Umbilical cord (tissue), 1 donor: ENCODE measurements at regions not wholly inside any gene's neighbourhood (a gene's known extent, or its start where the extent isn't known, plus 50 kb on each side); places are given as distances from the start of the nearest gene placed in this dataset.
"Not testable (repeated sequence)": the region's sequence is repeated elsewhere in the genome, so short reads cannot be mapped to it uniquely, and the experiment has no call there.

Experiments
- DNase-seq: peaks from one replicate; pipeline ENCODE4 v3.0.0-alpha.2; 2015; ENCODE audit warnings: low spot score

DNA sequence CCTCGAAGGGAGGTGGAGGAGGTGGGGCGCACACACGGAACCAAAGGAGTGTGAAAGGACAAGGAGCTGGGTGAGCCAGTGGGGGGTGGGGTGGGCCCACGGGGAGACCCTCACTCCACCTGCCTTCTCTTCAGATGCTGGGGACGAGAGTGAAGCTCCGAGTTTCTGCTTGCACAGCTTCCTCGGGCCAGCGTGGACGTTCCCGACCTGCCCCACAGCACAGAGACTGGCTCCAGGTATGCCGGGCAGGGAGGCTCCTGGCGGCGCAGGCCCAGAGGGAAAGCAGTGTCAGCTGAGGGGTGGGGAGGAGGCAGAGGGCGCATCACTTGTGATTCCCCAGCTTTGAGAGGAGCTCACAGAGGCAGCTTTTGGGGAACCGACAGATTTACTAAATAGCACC lies 98.5 kb upstream of the RPS6KA2 start:
- DNase-seq = no peak

DNA sequence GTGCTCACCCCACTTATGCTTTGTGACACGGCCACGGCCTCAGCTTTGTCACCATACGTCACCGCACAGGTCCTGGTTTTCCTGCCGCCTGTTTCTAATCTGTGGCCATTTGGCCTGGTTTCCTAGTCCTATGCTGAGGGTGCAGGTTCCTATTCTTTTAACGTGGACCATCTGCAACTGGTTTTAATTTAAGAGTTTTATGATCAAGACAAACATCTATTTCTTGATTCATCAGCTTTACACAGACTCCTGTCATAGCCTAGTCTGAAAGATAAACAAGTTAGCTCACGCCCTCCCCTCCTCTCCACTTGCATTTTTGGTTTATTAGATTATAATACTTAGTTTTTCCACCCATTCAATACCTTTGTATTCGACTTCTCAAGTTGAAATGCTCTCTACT lies 97.5 kb upstream of the RPS6KA2 start:
- no peak for DNase-seq

DNA sequence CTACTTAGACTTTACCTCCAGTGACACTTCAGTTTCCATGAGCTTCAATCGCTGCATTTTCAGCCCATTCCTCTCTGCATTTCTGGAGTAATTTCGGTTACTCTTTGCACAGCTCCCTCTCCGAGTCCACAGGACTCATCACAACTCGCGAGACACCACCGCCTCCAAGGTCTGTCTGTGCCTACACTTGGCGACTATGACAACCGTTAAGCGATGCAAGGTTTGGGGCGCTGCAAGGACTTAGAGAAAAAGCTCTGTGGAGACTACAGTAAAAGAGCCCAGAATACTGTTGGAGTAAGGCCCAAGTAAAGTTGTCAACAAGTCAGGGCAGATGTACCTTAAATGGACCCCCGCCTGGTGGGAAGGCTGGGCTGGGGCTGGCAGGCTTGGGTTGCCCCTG lies 95.7 kb upstream of the RPS6KA2 start:
- no peak for DNase-seq

DNA sequence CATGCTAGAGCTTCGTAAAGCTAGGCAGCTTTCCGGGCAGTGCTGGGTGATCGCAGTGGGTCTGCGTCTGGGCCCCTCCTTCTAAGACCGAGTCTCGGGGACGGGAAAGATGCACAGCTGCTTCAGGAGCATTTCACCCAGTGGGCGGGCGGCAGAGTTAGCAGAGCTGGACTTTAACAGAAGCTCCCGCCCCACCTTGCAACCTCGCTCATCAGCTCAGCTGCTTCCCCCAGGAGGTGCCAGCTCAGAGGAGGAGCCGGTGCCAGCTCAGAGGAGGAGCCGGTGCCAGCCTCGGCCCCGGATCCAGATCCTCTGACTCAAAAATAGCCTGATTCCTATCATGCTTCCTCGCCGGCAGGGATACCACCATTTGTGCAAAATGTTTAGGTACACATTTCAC lies 94.5 kb upstream of the RPS6KA2 start:
- DNase-seq = no peak

DNA sequence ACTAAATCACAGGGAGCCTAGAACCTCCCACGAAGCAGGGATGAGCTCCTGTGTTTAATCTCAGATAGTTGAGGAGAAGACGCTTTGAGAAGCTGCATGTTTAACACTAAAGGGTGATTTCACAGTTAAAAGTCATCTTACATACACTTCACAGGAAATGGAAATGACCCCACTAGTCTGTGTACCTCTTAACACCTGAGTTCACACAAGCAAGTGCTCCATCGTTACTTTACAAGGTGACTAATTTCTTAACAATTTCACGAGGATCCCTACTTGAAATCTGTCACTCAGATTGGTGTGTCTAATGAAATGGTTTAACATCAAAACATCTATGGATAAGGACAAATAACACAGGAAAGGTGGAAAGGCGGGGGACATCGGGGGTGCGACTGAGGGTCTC lies 93.8 kb upstream of the RPS6KA2 start:
- DNase-seq = no peak

DNA sequence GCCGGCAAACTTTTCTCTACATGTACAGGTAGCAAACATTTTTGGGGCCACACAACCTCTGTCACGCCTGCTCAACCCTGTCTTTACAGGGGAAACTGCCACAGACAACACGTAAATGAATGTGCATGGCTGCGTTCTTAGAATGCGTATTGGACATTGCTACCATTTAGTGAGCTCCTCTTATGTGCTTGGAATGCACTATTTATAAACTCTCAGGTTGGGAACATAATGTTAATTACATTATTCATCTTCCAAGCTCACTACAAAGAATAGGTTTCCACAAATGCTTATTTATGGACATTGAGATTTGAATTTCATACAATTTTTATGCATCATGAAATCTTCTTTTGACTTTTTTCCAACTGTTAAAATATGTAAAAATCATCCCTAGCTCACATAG lies 92.0 kb upstream of the RPS6KA2 start:
- DNase-seq = no peak

DNA sequence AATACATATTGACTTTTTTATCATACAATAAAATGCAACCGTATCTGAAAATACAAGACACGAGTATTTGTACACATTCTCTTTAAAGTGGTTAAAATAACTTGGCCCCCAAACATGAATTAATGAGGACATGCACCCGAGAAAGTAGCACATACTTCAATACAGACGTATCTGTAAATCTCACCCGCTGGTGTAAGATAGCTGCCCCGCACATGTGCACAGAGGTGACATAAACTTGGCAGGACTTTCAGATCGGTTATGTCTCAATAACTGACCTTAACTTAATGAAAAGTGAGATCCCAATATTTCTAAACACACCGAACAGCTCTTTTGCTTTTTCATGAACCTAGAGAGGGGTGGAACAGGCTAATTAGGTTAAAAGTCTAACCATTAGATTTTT lies 91.5 kb upstream of the RPS6KA2 start:
- no peak for DNase-seq

DNA sequence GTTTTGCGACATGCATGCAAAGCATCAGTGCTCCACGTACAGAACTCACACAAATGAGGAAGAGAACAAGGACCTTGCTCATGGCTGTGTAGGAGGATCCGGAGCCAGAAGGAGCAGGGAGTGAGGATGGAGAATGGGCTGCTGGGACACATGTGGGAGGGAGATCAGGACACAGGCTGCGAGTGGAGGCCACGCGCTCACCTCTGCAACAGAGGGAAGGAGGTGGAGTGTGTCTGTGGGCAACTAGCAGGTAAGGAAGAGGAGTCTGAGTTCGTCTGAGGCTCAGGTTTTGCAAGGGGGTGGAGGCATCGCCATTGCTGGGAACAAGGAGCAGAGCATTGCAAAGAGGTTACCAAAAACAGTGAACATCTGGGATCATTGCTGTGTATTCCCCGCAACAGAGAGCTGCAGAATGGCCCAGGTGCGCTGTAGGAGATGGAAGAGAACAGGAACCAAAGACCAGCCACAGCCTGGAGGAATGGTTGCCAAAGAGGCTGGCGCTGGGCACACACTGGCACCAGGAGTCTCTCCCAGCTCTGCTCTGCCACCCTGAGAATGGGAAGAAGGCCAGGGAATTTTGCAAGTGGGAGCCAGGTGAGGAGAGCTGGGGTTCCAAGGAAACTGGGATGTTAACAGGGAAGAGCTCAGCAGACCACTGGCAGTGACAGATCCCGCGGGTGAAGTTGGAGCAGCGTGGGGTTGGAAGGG lies 90.0 kb upstream of the RPS6KA2 start:
- DNase-seq = no peak

DNA sequence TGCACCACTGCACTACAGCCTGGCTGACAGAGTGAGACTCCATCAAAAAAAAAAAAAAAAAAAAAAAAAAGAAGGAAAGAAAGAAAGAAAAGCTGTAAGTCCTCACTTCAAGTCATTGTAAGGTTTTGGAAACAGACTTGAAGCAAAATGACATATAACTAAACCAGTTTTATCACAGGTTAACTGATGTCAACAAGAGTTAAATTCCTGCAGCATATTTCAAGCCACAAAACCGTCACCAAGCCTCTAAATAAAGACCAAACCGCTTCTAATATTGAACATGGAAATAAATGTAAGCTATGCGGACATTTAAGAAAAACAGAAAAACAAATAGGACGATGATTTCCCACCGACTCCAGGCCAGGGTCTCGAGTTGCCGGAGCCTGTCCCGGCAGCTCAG lies 88.9 kb upstream of the RPS6KA2 start:
- DNase-seq = no peak

DNA sequence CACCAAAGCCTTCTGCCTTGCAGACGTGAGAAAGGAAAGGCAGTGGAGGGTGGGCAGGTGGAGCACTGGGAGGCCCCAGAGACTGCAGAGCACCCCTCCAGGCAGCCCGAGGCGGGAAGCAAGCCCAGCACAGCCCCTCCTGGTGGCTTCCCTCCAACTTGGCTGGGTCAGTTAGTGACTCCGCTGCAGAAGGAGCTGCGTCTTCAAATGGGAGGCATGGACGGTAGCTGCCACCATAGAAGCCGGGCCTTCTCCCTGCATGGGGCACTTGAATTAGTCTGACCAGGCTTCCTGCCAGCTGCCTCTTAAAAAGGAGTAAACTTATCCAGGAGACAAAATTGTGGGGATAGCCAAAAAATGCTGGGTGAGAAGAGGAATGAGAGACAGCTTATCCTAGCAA lies 88.0 kb upstream of the RPS6KA2 start:
- DNase-seq = no peak

DNA sequence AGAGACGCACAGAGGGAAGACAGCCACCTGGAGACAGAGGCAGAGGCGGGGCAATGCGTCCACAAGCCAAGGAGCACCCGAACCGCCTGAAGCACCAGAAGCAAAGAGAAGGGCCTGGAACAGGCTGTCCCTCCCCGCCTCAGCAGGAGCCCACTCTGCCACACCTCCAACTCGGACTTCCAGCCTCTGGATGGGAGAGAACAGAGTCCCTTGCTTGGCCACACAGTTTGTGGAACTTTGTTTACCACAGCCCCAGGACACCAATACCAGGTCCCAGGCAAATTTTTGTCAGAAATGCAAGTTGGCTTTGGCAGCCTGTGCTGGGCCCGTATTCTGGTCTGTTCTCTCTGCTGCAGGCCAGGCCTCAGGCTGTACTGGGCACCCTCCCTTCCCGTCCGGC lies 87.5 kb upstream of the RPS6KA2 start:
- no peak for DNase-seq

DNA sequence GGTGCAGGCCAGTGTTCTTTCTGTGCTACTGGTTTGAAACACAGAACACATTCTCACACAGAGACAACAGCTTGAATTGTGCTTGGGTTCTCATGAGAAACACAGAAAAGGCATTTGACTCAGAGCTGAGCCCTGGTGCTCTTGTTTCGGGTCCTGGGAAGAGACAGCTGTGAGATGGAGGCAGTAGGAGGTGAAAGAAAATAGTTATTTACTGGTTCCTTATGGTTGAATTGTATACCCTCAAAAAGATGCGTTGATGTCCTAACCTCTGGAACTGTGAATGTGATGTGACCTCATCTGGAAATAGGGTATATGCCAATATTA lies 87.1 kb upstream of the RPS6KA2 start:
- no peak for DNase-seq

DNA sequence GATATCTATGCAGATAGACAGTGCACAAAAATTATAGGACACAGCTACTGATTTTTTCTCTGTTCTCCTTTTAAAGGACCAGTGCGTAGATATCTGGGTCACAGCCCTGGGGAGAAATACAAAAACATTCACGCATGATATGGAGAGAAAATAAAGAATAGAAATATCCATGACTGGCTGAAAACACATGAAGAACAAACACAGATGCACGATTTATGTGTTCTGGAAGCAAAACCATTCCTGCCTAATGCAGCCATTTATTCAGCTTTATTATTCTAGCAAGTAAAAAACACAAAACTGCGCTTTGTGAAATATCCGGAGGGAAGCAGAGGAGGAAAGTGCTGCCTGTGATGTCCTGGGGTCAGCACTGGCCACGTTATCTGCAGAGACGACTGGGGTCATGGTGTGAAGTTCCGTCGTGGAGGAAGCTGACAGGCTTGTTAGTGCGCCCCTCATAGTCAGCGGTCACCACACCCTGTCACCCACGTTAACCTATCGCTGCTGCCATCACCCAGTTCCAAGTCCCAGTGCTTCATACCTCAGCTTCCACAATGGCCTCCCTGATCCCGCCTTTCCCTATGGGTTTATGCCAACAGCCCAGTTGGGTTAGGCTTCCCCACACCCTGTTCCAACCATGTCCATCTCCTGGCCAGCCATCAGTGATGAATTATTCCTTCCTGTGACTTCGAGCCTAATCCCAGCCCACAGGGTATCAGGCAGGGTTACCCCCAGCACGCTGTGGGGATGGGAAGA lies 86.6 kb upstream of the RPS6KA2 start:
- no peak for DNase-seq

DNA sequence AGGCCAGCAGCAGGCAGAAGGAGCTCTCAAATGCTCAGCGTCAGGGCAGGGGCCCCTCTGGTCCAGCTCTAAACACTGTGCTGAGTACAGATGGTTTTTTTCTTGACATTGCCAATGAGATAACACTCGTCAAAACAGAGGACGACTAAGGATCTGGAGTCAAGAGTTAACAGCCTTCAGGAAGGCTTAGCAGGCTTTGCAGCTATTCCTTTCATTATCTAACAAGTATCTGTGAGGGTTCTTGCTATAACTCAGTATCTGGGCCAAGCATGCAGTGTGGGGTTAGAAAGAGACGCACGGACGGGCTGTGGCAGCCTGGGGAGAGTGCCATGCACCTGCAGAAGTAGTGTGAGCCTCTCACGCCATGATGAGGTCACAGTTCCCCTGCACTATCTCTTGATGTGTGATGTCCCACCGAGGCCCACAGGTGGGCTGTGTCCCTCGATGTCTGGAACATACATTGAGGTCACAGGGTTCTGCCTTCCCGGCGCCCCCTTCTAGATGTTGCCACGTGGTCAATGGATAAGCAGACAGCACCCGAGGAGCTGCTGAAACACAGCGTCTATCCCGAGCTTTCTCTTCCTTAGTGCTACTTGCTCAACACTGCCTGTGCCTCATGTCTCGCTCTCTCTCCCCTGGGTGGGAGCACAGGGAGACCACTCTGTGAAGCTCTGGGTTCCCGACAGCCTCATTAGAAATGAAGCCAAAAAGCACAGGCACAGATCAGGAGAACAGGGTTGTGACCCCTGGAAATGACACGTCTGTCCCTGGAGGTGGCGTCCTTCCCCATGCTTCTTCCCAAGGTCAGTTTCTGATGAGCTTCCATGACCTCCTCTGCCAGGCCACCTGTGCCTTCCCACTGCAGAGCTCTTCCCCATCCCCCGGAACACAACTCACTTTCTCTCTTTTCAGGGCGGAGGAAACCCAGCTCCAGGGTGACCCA lies 85.5 kb upstream of the RPS6KA2 start:
- no peak for DNase-seq

DNA sequence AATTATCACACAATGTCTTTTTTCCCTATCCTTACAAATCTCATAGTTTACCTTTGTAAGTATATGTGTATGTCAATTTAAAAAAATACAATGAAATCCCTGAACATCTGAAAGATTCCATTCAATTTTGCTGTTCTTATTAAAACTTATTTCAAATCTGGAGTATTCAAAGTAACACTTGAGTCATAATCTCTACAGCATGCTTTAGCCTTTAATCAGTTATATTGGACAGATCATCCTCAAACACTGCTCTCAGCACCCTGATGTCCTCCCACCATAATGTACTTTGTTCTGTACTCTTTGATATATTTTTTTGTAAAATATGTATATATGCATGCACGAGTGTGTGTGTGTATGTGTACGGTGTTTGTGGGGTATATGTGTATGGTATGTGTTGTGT lies 83.0 kb upstream of the RPS6KA2 start:
- no peak for DNase-seq

DNA sequence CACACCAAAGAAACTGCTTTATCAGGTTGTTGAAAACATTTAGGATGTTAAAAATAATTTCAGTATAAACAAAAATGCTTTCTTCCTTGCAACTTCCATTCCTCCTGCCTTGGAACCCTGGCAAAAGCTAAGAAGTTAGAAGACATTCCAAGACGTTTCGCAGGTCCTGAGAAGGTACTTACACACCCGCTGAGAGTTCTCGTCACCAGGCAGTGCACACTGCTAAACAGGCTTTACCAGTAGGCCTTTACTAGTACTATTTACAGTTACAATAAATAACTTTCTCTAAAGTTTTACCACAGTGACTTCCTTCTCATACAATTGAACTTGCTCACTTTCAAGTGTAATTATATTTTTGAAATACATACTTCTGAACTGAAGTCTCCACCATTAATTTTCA lies 81.4 kb upstream of the RPS6KA2 start:
- DNase-seq = no peak

DNA sequence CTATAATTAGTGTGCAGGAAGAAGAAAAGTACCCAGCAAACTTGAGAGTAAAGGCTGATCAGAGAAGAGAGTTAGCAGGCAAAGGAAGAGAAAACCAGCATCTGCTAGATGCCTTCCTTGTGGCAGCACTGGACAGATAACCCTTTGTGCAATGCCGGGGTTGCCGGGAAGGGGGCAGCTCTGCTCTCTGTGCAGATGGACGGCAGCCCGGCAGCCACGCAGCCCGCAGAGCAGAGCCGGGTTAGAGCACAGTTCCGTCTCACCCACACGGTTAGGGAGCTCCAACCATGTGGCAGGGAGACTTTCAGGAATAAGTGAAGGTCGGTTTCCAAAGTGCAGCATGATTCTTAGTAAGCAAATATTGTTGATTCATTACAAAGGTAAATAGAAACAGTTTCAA lies 80.0 kb upstream of the RPS6KA2 start:
- DNase-seq = peak; percentile 9

DNA sequence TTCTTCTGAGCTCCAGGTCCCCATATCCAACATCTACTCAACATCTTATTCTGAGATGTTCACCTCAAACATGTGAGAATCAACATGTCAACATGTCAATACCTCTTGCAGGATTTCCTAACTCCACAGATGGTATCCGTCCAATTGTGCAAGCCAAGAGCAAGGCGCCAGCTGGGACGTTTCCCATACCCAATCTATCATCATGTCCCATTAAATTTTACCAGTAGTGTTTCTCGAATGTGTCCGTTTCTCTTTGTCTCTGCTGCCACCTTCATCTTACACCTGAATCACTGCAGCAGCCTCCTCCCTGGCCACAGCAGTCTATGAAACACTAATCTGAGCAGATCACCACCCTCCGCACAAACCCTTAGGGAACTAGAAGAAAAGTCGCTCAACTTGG lies 78.0 kb upstream of the RPS6KA2 start:
- no peak for DNase-seq

DNA sequence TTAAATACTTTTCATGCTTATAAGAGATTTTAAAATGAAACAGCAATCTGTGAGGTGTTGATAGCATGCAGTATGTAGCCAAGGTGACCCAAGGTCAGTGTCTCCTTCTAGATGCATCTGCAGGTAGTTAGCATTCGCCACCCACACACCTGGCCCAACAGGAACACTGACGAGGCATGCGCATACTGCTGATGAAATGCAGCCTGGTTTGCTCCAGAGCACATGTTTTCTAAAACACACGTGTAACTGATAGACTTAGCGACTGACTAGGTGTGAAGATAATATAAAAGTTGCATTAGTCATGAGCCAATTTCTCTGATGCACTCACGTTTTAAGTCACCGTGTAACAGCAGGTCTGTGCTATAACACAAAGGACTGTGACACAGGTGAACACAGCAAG lies 77.1 kb upstream of the RPS6KA2 start:
- no peak for DNase-seq

DNA sequence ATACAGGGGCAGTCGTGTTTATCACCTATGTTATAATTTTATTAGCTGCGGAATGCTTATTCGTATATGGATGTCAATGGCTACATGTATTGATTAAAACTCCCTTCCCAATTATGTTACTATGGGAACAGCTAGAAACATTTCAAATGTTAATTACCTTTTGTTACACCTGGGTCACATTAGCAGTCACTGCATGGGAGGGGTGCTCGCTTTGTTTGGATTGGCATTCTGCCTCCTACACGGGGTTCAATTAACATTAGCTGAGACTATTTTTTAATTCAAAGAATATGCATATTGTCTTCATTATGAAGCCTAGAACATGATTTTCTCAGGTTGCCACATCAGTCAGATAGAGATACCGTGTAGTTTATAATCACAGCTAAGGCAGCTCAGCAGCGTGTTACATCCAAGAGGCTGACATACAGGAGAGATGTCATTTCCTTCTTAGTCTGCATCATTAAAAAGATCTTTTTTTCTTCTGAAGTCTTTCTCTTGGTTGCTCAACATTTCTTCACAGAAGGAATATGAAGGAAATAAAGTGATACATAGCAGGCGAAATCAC lies 76.2 kb upstream of the RPS6KA2 start:
- no peak for DNase-seq

DNA sequence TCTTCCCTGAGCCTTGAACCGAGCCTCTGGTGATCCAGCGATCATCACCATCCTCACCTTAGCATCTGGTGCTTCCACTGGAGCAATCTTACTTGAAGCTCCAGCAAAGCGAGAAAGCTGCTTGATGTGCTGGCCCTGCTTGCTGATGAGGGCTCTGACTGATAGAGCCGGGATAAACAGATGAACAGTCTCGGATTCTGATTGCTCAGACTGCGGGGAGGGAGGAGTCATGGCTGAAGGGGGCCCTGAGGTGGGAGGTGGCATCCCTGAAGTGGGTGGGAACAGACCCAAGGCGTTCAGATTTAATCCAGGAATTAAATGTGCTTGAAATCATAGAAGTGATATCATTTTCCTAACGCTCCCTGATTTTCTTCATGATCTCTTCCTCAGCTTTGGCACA lies 74.4 kb upstream of the RPS6KA2 start:
- DNase-seq = not testable (repeated sequence)

DNA sequence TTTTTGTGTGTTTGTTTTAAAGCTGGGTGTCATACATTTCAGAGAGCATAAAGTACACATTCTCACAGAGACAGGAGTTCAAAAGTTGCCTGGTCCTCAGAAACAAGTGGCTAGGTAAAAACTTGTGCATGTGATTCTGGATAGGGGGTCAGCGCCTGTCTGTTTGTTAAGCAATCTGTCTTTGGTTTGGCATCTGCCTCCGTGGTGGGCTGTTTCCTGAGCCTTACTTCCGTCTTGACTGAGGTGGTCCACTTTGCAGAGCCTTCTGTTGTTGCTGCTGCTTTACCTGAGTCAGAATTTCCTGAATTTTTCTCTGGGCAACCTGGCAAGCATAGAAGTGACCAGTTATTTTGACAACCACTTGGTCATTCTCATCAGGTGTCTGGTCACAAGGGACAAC lies 73.8 kb upstream of the RPS6KA2 start:
- DNase-seq = not testable (repeated sequence)
